ENCODE measurements at regions not wholly inside any gene's neighbourhood (a gene's known extent, or its start where the extent isn't known, plus 50 kb on each side); places are given as distances from the start of the nearest gene placed in this dataset.

- no peak overlapping the region for H3K4me3 ChIP-seq (ENCODE audit: low read depth, low read length)
- no peak for TF ChIP-seq CTCF (IDR thresholded peaks at IDR 0.05; ENCODE audit: insufficient read depth, low read length)
- DNase-seq (ENCODE audit: low read depth), result no peak
Observed at GRCh38 chr13:26989957-26990713, 181.5 kb downstream of the USP12 start.

DNA sequence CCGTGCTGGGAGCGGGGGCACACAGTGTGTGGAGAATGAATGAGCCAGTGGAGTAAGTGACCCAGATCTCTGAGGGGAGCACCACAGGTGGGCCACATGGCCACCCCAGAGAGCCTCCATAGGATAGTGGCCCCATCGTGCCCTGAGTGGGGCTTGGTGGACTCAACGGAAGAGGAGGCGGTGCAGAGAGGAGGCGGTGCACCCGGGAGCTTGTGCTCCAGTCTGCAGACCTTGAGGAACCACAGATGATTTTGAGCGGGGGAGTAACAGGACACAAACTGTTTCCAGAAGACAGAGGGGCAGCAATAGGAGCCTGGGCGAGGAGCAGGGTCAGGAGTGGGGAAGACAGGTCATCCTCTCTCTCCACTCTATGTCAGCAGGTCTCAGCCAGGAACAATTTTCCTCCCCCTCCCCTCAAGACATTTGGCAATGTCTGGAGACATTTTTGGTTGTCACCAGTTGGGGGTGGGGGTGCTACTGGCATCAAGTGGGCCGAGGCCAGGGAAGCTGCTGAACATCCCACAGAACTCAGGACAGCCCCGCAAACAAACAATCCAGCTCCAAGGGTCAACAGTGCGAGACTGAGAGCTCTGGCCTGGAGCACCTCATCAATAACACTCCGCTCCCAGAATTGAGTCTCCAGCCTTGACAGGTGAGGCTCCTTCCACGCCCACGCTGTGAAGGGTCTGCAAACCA, 182.2 kb downstream of the USP12 start:
- DNase-seq (ENCODE audit: low read depth), result no peak
- TF ChIP-seq CTCF (IDR thresholded peaks at IDR 0.05; ENCODE audit: insufficient read depth, low read length), result no peak
- H3K4me3 ChIP-seq (ENCODE audit: low read depth, low read length), result no peak overlapping the region

- TF ChIP-seq CTCF (IDR thresholded peaks at IDR 0.05; ENCODE audit: insufficient read depth, low read length), result no peak
- DNase-seq (ENCODE audit: low read depth), result no peak
- H3K4me3 ChIP-seq (ENCODE audit: low read depth, low read length), result no peak overlapping the region
Observed at GRCh38 chr13:26988059-26988769, 183.4 kb downstream of the USP12 start.

- no peak overlapping the region for H3K4me3 ChIP-seq (ENCODE audit: low read depth, low read length)
- DNase-seq (ENCODE audit: low read depth), result no peak
- TF ChIP-seq CTCF (IDR thresholded peaks at IDR 0.05; ENCODE audit: insufficient read depth, low read length), result no peak
Observed at GRCh38 chr13:26987486-26988013, 184.1 kb downstream of the USP12 start.

- H3K4me3 ChIP-seq (ENCODE audit: low read depth, low read length), result no peak overlapping the region
- TF ChIP-seq CTCF (IDR thresholded peaks at IDR 0.05; ENCODE audit: insufficient read depth, low read length), result peak; percentile 70
- peak; percentile 91 for DNase-seq (ENCODE audit: low read depth)
Observed at GRCh38 chr13:26985285-26985878, 186.2 kb downstream of the USP12 start.

GRCh38 chr13:26984337-26984736, 187.3 kb downstream of the USP12 start:
- DNase-seq (ENCODE audit: low read depth), result peak; percentile 59
- no peak for TF ChIP-seq CTCF (IDR thresholded peaks at IDR 0.05; ENCODE audit: insufficient read depth, low read length)
- H3K4me3 ChIP-seq (ENCODE audit: low read depth, low read length), result no peak overlapping the region

All from fibroblast of the aortic adventitia (primary cell).